HG02884 (cell line): ENCODE measurements at regions not wholly inside any gene's neighbourhood (a gene's known extent, or its start where the extent isn't known, plus 50 kb on each side); places are given as distances from the start of the nearest gene placed in this dataset.
"Not testable (repeated sequence)": the region's sequence is repeated elsewhere in the genome, so short reads cannot be mapped to it uniquely, and the experiment has no call there.

Experiments used
- ATAC-seq: cut with Tn5 transposase; IDR thresholded peaks from one replicate; pipeline ENCODE4 v1.9.1; 2021; ENCODE audit warnings: mild to moderate bottlenecking, moderate library complexity; ENCODE audit not compliant: unreplicated experiment

- ATAC-seq, result no peak
Measured at GRCh38 chr16:59067205-59067604, 333.1 kb upstream of the GOT2 start.

GRCh38 chr16:59060207-59060606 lies 326.1 kb upstream of the GOT2 start:
- ATAC-seq, result no peak

GRCh38 chr16:59058250-59058649 lies 324.1 kb upstream of the GOT2 start:
- ATAC-seq, result no peak

GRCh38 chr16:59053911-59054310 lies 319.8 kb upstream of the GOT2 start:
- ATAC-seq, result no peak

GRCh38 chr16:59052231-59052630 lies 318.1 kb upstream of the GOT2 start:
- no peak for ATAC-seq

- ATAC-seq, result no peak
Measured at GRCh38 chr16:59048876-59049275, 314.8 kb upstream of the GOT2 start.

- ATAC-seq, result no peak
Measured at GRCh38 chr16:59047114-59047513, 313.0 kb upstream of the GOT2 start.

- no peak for ATAC-seq
Measured at GRCh38 chr16:59046335-59046734, 312.2 kb upstream of the GOT2 start.

- no peak for ATAC-seq
Measured at GRCh38 chr16:59045501-59045900, 311.4 kb upstream of the GOT2 start.

- ATAC-seq, result no peak
Measured at GRCh38 chr16:59044616-59045015, 310.5 kb upstream of the GOT2 start.

- ATAC-seq, result no peak
Measured at GRCh38 chr16:59042301-59042700, 308.2 kb upstream of the GOT2 start.

GRCh38 chr16:59039066-59039720 lies 305.1 kb upstream of the GOT2 start:
- no peak for ATAC-seq

GRCh38 chr16:59030923-59031485 lies 296.9 kb upstream of the GOT2 start:
- no peak for ATAC-seq

- ATAC-seq, result no peak
Measured at GRCh38 chr16:59021751-59022150, 287.6 kb upstream of the GOT2 start.

GRCh38 chr16:59013930-59014329 lies 279.8 kb upstream of the GOT2 start:
- ATAC-seq, result no peak

- ATAC-seq, result no peak
Measured at GRCh38 chr16:58999762-59000161, 265.6 kb upstream of the GOT2 start.

- not testable (repeated sequence) for ATAC-seq
Measured at GRCh38 chr16:58992755-58993154, 258.6 kb upstream of the GOT2 start.

- ATAC-seq, result not testable (repeated sequence)
Measured at GRCh38 chr16:58983181-58983965, 249.3 kb upstream of the GOT2 start.

- peak; percentile 87 for ATAC-seq
Measured at GRCh38 chr16:58970775-58971174, 236.7 kb upstream of the GOT2 start.

- ATAC-seq, result no peak
Measured at GRCh38 chr16:58963479-58963878, 229.4 kb upstream of the GOT2 start.

- ATAC-seq, result no peak
Measured at GRCh38 chr16:58962811-58963210, 228.7 kb upstream of the GOT2 start.

- ATAC-seq, result no peak
Measured at GRCh38 chr16:58960484-58960883, 226.4 kb upstream of the GOT2 start.
